T-helper 2 cell (primary cell): ENCODE measurements at regions not wholly inside any gene's neighbourhood (a gene's known extent, or its start where the extent isn't known, plus 50 kb on each side); places are given as distances from the start of the nearest gene placed in this dataset.

Experiments
- DNase-seq, 5 experiments: peaks; one replicate each; pipeline versions ENCODE4 v3.0.0 to v3.0.0-alpha.2; 2012 to 2022

DNA sequence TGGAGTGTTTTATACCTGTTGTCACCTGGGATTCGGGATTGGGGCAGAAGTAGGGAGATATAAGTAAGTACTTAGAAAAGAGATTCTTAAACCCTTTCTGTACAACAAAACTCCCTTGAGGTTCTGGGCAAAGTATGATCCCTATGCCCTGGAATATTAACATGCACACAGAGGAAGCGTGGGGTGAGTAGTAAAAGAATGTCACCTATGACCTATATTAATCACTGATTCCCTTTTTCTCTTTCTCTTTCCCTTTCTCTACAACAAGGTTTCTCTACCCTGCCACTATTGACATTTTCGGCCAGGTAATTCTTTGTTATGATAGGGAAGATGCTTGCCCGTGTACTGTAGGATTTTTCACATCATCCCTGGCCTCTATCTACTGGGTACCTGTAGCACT lies 209.7 kb upstream of the PLET1 start:
- DNase-seq: no peak

DNA sequence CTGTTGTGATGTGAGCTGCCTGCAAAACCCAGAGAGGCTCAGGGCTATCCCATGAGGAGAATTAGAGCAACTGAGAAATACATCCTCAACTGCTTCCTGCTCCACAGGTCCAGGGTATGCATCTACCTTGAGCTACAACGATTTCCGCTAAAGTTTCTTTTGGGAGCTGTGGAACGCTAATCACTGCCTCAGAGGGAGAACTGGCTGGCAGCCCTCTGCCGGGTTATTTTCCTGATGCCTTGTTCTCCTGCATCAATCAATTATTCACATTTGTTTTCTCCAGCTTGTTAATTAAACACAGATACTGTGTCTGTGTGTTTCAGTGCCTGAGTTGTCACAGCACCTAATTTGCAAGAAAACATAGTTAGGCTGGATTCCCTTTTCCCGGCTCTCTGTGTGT lies 211.1 kb upstream of the PLET1 start:
- DNase-seq: no peak

- no peak for DNase-seq
These were observed 216.5 kb upstream of the PLET1 start for GRCh38 chr11:112477152-112477551.

- DNase-seq: no peak
These were observed 217.1 kb upstream of the PLET1 start for GRCh38 chr11:112477581-112478317.

DNA sequence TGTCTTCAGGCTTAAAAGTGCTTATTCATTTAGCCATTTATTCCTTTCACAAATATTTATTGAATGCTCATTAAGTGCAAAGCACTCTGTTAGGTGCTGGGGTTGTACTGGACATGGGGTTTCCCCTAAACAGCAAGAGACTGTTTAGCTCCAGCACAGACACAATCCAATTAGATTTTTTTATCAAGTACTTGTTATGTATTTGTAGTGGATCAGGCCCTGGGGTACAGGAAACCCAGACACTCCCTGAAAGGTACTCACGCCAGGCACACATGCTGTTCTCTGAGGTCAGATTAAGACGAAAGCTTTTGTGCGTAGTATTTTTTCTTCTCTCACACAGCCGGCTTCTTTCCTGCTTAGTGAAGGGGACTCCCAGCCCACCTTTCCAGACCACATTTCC lies 218.1 kb upstream of the PLET1 start:
- DNase-seq: no peak

- DNase-seq: no peak
These were observed 220.8 kb upstream of the PLET1 start for GRCh38 chr11:112481431-112481830.

DNA sequence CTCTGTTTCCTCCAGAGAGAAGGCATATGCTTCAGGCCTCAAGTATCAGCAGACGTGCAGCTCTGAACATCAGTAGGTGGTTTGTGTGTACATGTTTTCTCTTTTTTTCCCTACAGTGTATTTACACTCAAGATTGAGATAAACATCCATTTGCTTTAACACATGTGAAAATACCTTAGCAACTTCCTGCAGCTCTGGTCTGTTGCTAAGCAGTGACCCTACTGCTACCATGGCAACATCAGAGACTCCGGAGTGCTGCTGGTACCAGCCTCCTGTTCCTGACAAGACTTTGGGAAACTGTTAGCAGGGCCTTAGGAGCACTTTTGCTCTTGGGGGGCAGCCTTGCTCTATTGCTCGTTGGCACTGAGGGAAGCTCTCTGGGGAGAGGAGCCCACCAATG lies 221.2 kb upstream of the PLET1 start:
- DNase-seq: no peak

GRCh38 chr11:112485280-112485679 lies 224.6 kb upstream of the PLET1 start:
- peak in 1 of 5 experiments; percentile 9 for DNase-seq

- no peak for DNase-seq
These were observed 237.2 kb upstream of the PLET1 start for GRCh38 chr11:112497826-112498225.

DNA sequence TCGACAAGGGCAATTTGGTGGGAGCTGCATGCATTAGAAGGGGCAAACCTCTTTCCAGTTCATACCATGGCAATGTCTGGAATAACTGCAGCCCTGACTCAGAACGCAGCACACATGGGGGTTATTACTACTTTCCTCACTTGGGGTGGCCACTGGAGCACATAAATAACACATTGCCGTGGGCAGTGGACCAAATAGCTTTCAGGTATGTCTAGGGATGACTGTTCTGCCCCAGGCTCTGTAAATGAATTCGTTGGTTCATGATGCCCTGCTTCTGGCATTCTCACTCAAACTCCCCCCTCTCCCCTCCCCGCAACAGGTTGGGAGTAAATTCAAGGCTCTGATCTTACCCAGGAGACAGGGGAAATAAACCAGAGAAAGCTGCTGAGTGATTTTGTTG lies 238.0 kb upstream of the PLET1 start:
- DNase-seq: no peak

DNA sequence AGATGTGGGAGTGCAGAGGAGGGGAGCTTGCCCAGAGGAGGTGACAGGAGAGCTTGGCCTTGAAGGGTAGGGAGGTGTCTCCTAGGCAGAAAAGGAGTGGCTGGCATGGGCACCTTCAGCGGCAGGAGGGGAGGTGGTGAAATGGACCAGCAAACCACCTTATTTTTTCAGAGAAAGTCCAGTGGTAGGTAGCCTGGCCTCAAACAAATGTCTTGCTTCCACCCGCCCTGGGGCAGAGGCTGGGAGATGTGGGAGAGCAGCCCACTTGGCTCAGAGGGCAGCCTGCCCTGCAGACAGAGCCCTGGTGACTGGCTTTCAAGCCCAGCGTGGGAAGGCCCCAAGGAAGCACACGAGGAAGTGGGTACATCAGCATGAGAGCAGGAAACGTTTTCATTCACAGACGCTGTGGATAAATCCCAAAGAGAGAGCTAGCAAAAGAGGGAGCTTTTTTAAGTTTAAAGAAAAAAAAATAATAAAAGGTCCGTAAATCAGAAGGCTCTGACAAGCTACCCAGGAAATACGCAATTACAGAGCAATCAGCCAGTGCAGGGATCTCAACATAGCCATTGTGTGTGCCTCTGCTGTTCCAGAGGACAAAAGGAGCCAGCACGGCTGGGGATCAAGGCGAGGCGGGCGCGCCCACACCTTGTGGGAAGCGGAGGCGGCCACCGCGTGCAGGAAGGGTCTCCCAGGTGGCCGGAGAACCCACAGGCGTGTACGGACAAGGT lies 238.7 kb upstream of the PLET1 start:
- no peak for DNase-seq

DNA sequence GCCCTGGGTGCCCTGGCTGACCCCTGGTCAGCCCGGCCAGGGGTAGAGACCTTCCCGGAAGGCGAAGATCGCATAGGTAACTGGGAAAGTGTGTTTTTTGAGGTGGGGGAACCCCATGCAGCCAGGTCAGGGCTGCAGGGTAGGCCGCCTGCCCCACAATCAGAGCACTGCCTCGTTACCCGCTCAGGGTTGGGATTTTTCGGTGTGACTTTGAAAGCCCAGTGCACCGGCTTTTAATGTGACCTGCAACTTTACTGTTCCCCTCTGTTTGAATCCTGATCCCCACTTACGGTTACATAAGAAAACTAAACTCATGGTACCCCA lies 239.2 kb upstream of the PLET1 start:
- no peak for DNase-seq

GRCh38 chr11:112503410-112503809 lies 242.8 kb upstream of the PLET1 start:
- DNase-seq: no peak

DNA sequence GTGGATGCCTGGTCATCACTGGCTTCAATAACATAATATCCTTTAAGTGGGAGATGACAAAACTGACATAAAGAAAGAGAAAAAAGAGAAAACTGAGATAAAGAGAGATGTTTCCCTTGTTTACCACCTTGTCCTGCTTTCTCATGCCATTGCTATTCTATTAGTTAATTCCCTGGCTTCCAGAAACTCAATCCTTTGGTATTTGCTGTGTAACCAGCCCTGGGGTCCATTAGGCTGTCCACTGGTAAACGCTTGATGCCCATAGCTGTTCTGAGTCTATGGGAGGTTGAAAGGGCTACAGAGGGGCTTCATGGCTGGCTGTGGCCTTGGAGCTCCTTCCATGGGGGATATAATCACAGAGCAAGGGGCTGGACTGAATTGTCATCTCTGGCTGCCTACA lies 243.4 kb upstream of the PLET1 start:
- DNase-seq: no peak

- no peak for DNase-seq
These were observed 246.2 kb upstream of the PLET1 start for GRCh38 chr11:112506852-112507251.

DNA sequence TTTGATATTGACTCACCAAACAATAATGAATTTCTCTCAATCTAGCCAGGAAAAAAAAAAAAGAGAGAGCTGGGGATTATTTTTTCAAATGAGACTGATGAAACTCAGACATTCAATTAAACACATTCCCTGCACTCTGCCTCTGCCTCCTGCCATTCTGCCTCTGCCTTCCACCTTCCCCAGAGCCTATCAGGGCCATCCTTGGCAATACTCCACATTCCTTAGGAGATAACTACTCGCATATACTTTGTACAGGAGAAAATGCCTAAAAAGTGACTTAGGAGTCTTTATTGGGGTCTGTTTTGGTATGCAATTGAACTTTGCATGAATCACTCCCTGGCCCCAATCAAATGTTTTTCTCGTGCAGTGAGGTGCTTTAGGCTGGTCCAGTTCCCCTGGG lies 246.6 kb upstream of the PLET1 start:
- DNase-seq: no peak

- no peak for DNase-seq
These were observed 248.1 kb upstream of the PLET1 start for GRCh38 chr11:112508750-112509149.

- DNase-seq: no peak
These were observed 248.6 kb upstream of the PLET1 start for GRCh38 chr11:112509300-112509699.

DNA sequence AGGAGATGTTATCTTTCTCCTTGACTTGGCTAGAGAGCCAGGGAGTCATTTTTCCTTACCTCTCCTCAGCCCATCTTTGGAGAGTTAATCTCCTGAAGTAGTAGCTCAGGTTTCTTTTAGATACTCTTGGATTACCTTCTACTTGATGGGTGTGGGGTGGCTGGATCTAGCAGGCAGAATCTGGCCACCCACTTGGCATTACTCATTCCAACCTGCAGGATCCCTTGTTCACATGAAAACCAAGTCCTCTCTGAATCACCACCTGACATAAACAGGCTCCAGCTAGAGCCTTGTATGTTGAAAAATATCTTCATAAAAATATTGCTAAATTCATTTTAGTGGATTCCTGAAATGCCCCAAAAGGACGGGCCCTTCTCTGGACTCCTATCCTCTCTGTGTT lies 250.6 kb upstream of the PLET1 start:
- no peak for DNase-seq

GRCh38 chr11:112511911-112512310 lies 251.3 kb upstream of the PLET1 start:
- no peak for DNase-seq

- DNase-seq: no peak
These were observed 252.8 kb upstream of the PLET1 start for GRCh38 chr11:112513417-112513816.

- DNase-seq: no peak
These were observed 253.5 kb upstream of the PLET1 start for GRCh38 chr11:112514011-112514740.

DNA sequence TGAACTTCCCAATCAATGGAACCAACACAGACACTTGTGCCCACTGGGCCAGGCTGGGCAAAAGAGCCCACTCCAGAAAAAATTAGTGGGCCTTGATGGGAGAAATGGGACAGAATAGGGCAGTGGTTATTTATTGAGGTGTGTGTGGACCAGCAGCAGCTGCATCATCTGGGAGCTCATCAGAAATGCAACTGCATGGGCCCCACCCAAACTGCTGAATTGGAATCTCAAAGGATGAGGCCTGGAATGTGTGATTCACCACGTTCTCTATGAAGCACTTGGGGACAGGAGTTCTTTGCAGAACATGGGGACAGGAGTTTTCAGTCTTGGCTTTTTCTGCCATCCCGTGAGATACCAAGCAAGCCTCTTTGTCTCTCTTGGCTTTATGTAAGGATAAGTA lies 255.6 kb upstream of the PLET1 start:
- DNase-seq: no peak

GRCh38 chr11:112516755-112517154 lies 256.1 kb upstream of the PLET1 start:
- peak in 1 of 5 experiments; percentile 8 for DNase-seq
